Stomach (tissue), 8 donors: ENCODE measurements at regions not wholly inside any gene's neighbourhood (a gene's known extent, or its start where the extent isn't known, plus 50 kb on each side); places are given as distances from the start of the nearest gene placed in this dataset.

Experiments
- DNase-seq, 2 donors: peaks; one replicate each; pipeline versions ENCODE4 v3.0.0 to v3.0.0-alpha.2; 2013 to 2019
- H3K27ac ChIP-seq, 5 donors: fragments of 200-600 bp in 4 of 5; sonication (generic) in 4 of 5; one replicate each; pipeline ENCODE4 v1.5.1; 2013 to 2019; ENCODE audit warnings: mild to moderate bottlenecking in 1 of 5, moderate library complexity in 1 of 5
- H3K27me3 ChIP-seq, 3 donors: fragments of 200-600 bp; sonication (generic); one replicate each; pipeline ENCODE4 v1.5.1; 2017 to 2019; ENCODE audit warnings: mixed run types in 1 of 3
- H3K36me3 ChIP-seq, 4 donors: fragments of 200-600 bp; sonication (generic); 1 replicate in 3 of 4; 2 replicates in 1 of 4; pipeline ENCODE4 v1.5.1; 2016 to 2019
- H3K4me1 ChIP-seq, 4 donors: fragments of 200-600 bp; sonication (generic); one replicate each; pipeline ENCODE4 v1.5.1; 2016 to 2019
- H3K4me3 ChIP-seq, 4 donors: fragments of 200-600 bp; sonication (generic) in 3 of 4; one replicate each; pipeline ENCODE4 v1.5.1; 2016 to 2019; ENCODE audit warnings: mild to moderate bottlenecking in 1 of 4
- H3K9me3 ChIP-seq, 4 donors: fragments of 200-600 bp; sonication (generic); one replicate each; pipeline ENCODE4 v1.5.1; 2016 to 2019
- CTCF ChIP-seq, 7 experiments: fragments of 450-650 bp in 4 of 7; fragments of 200-600 bp in 3 of 7; sonication (generic) in 3 of 7; IDR thresholded peaks; one replicate each; pipeline ENCODE4 v1.5.1; 2016 to 2019; ENCODE audit warnings: antibody characterized with exemption in 7 of 7, control low read depth in 2 of 7, mild to moderate bottlenecking in 1 of 7
- EP300 ChIP-seq: sonication (generic); formaldehyde crosslinking; IDR thresholded peaks from one replicate; pipeline ENCODE4 v1.6.1; 2017; ENCODE audit warnings: antibody characterized with exemption
- POLR2A ChIP-seq, 4 donors: fragments of 450-650 bp; IDR thresholded peaks; one replicate each; pipeline ENCODE4 v1.6.1; 2016; ENCODE audit warnings: antibody characterized with exemption in 4 of 4, control low read depth in 2 of 4, mild to moderate bottlenecking in 1 of 4, moderate library complexity in 1 of 4
- POLR2AphosphoS5 ChIP-seq, 3 donors: sonication (generic); formaldehyde crosslinking; IDR thresholded peaks; one replicate each; pipeline ENCODE4 v1.6.1; 2016; ENCODE audit warnings: antibody characterized with exemption in 3 of 3
- WGBS, 5 donors: extraction: QIAGEN DNeasy Blood & Tissue Kit in 3 of 5; methylation state at CpG; one replicate each; pipeline versions ENCODE4 v1.1.5 to v1.1.7; 2013 to 2018; 5-methylcytosine and 5-hydroxymethylcytosine counted together
- intact Hi-C: fragments of 100-400 bp; cut with DNase I; formaldehyde crosslinking; loops from one replicate; pipeline ENCODE4 v1.15.1; 2023; ENCODE audit warnings: low total_unique reads
- donor health status: healthy with polysubstance abuse.
- donor health status: Bipolar disorder and iron deficiency.
- donor health status: healthy.

- TF ChIP-seq EP300 (no peak), POLR2A (IDR thresholded peaks at IDR 0.05) (no peak), CTCF (IDR thresholded peaks at IDR 0.05) (no peak), POLR2AphosphoS5 (IDR thresholded peaks at IDR 0.05) (no peak)
- intact Hi-C loops: no loop called here
- DNase-seq: no peak
- Histone ChIP-seq H3K4me1 (no peaks in the 10 kb centered on the region), H3K4me3 (no peak overlapping the region), H3K27me3 (no peaks in the 10 kb centered on the region), H3K9me3 (peaks cover 0 to 10% (median 5%) of the 10 kb centered on the region in 4 donors), H3K27ac (no peak overlapping the region), H3K36me3 (no peaks in the 10 kb centered on the region)
Observed at GRCh38 chr2:58939388-58939787, 698.3 kb upstream of the FANCL start.

GRCh38 chr2:58938988-58939387, 697.9 kb upstream of the FANCL start:
- TF ChIP-seq CTCF (IDR thresholded peaks at IDR 0.05): no peak
- no peak for TF ChIP-seq POLR2AphosphoS5 (IDR thresholded peaks at IDR 0.05)
- TF ChIP-seq EP300: no peak
- TF ChIP-seq POLR2A (IDR thresholded peaks at IDR 0.05): no peak
- WGBS, 5 donors: 85 to 100% (median 91%) methylated on average over 1 of the region's 1 CpG
- H3K9me3 ChIP-seq: peaks cover 0 to 10% (median 5%) of the 10 kb centered on the region in 4 donors
- H3K4me3 ChIP-seq: no peak overlapping the region
- no peaks in the 10 kb centered on the region for H3K36me3 ChIP-seq
- no peaks in the 10 kb centered on the region for H3K4me1 ChIP-seq
- H3K27me3 ChIP-seq: no peaks in the 10 kb centered on the region
- no peak overlapping the region for H3K27ac ChIP-seq
- intact Hi-C loops: no loop called here
- no peak for DNase-seq

- Histone ChIP-seq H3K36me3 (no peaks in the 10 kb centered on the region), H3K27me3 (no peaks in the 10 kb centered on the region), H3K27ac (no peak overlapping the region), H3K4me1 (no peaks in the 10 kb centered on the region), H3K4me3 (no peak overlapping the region), H3K9me3 (no peaks in the 10 kb centered on the region)
- intact Hi-C loops: no loop called here
- WGBS, 5 donors: 73 to 87% (median 82%) methylated on average over 3 of the region's 3 CpGs
- no peak for TF ChIP-seq POLR2A (IDR thresholded peaks at IDR 0.05)
- no peak for TF ChIP-seq CTCF (IDR thresholded peaks at IDR 0.05)
- TF ChIP-seq POLR2AphosphoS5 (IDR thresholded peaks at IDR 0.05): no peak
- no peak for TF ChIP-seq EP300
- no peak for DNase-seq
Observed at GRCh38 chr2:58932801-58933200, 691.7 kb upstream of the FANCL start.

- Histone ChIP-seq H3K4me3 (no peak overlapping the region), H3K36me3 (no peaks in the 10 kb centered on the region), H3K4me1 (no peaks in the 10 kb centered on the region), H3K9me3 (no peaks in the 10 kb centered on the region), H3K27ac (no peak overlapping the region), H3K27me3 (no peaks in the 10 kb centered on the region)
- intact Hi-C loops: no loop called here
- no peak for TF ChIP-seq POLR2A (IDR thresholded peaks at IDR 0.05)
- TF ChIP-seq EP300: no peak
- TF ChIP-seq POLR2AphosphoS5 (IDR thresholded peaks at IDR 0.05): no peak
- TF ChIP-seq CTCF (IDR thresholded peaks at IDR 0.05): no peak
- no peak for DNase-seq
- WGBS, 5 donors: 80 to 90% (median 86%) methylated on average over 5 of the region's 5 CpGs
Observed at GRCh38 chr2:58930537-58930936, 689.4 kb upstream of the FANCL start.
